SK-N-SH treated with all-trans-retinoic acid at 6 μM for 48 hours (cell line): ENCODE measurements at regions not wholly inside any gene's neighbourhood (a gene's known extent, or its start where the extent isn't known, plus 50 kb on each side); places are given as distances from the start of the nearest gene placed in this dataset.

Experiments
- ATAC-seq: fragments of 200-7000 bp; cut with Tn5 transposase; 3 replicates; pipeline ENCODE4 v1.9.1; 2020; ENCODE audit warnings: mild to moderate bottlenecking, moderate library complexity
- ARNTL ChIP-seq: fragments of 450-650 bp; formaldehyde crosslinking; IDR thresholded peaks from 2 replicates; pipeline ENCODE4 v1.5.0; 2020; ENCODE audit warnings: low read depth, mild to moderate bottlenecking, moderate library complexity, borderline replicate concordance
- CSRNP3 ChIP-seq: fragments of 250-450 bp; sonication (Bioruptor Pico); IDR thresholded peaks from 2 replicates; pipeline ENCODE4 v1.5.1; 2021; ENCODE audit warnings: mild to moderate bottlenecking, moderate library complexity
- ESRRG ChIP-seq: fragments of 250-450 bp; sonication (Bioruptor Pico); IDR thresholded peaks from 2 replicates; pipeline ENCODE4 v1.6.1; 2021; ENCODE audit warnings: mild to moderate bottlenecking
- ISL1 ChIP-seq: fragments of 250-450 bp; sonication (Bioruptor Pico); IDR thresholded peaks from 2 replicates; pipeline ENCODE4 v2.1.2; 2022; ENCODE audit warnings: mild to moderate bottlenecking, moderate library complexity
- OSR1 ChIP-seq: fragments of 250-450 bp; sonication (Bioruptor Pico); IDR thresholded peaks from 2 replicates; pipeline ENCODE4 v1.8.0; 2022; ENCODE audit warnings: moderate library complexity, mild to moderate bottlenecking, inconsistent platforms
- PATZ1 ChIP-seq: fragments of 250-450 bp; sonication (Bioruptor Pico); IDR thresholded peaks from 2 replicates; pipeline ENCODE4 v1.8.0; 2020; ENCODE audit warnings: mild to moderate bottlenecking, moderate library complexity, borderline replicate concordance
- PPARA ChIP-seq: fragments of 250-450 bp; sonication (Bioruptor Pico); IDR thresholded peaks from 2 replicates; pipeline ENCODE4 v1.5.0; 2020; ENCODE audit warnings: mild to moderate bottlenecking, borderline replicate concordance
- SNAI2 ChIP-seq: fragments of 250-450 bp; sonication (Bioruptor Pico); IDR thresholded peaks from 2 replicates; pipeline ENCODE4 v1.5.0; 2020; ENCODE audit warnings: mild to moderate bottlenecking, moderate library complexity
- TCF4 ChIP-seq: fragments of 250-450 bp; sonication (Bioruptor Pico); IDR thresholded peaks from 2 replicates; pipeline ENCODE4 v1.8.0; 2021; ENCODE audit warnings: mild to moderate bottlenecking, moderate library complexity, borderline replicate concordance
- TOX ChIP-seq: fragments of 250-450 bp; sonication (Bioruptor Pico); IDR thresholded peaks from 2 replicates; pipeline ENCODE4 v1.8.0; 2021; ENCODE audit warnings: mild to moderate bottlenecking, moderate library complexity, borderline replicate concordance
- TSHZ2 ChIP-seq: fragments of 250-450 bp; sonication (Bioruptor Pico); IDR thresholded peaks from 2 replicates; pipeline ENCODE4 v1.5.0; 2020; ENCODE audit warnings: mild to moderate bottlenecking, moderate library complexity
- ZC3H10 ChIP-seq: fragments of 250-450 bp; sonication (Bioruptor Pico); IDR thresholded peaks from 2 replicates; pipeline ENCODE4 v1.5.1; 2021; ENCODE audit warnings: mild to moderate bottlenecking, moderate library complexity
- ZFP3 ChIP-seq: fragments of 250-450 bp; sonication (Bioruptor Pico); IDR thresholded peaks from 2 replicates; pipeline ENCODE4 v1.5.0; 2020; ENCODE audit warnings: mild to moderate bottlenecking, moderate library complexity
- ZNF565 ChIP-seq: fragments of 450-650 bp; formaldehyde crosslinking; conservative IDR thresholded peaks from 2 replicates; pipeline ENCODE4 v1.5.0; 2020; ENCODE audit warnings: low read depth, mild to moderate bottlenecking, moderate library complexity
- ZNF70 ChIP-seq: fragments of 450-650 bp; formaldehyde crosslinking; IDR thresholded peaks from 2 replicates; pipeline ENCODE4 v1.5.0; 2020; ENCODE audit warnings: mild to moderate bottlenecking, moderate library complexity
- TF ChIP-seq, protein P1 (sequence below): fragments of 250-450 bp; sonication (Bioruptor Pico); IDR thresholded peaks from 2 replicates; pipeline ENCODE4 v1.8.0; 2021; ENCODE audit warnings: low read depth, mild to moderate bottlenecking, moderate library complexity, borderline replicate concordance
- TF ChIP-seq, protein P2 (sequence below): fragments of 250-450 bp; sonication (Bioruptor Pico); IDR thresholded peaks from 2 replicates; pipeline ENCODE4 v1.5.1; 2020; ENCODE audit warnings: low read depth, mild to moderate bottlenecking, moderate library complexity

- TF ChIP-seq, protein P1, sequence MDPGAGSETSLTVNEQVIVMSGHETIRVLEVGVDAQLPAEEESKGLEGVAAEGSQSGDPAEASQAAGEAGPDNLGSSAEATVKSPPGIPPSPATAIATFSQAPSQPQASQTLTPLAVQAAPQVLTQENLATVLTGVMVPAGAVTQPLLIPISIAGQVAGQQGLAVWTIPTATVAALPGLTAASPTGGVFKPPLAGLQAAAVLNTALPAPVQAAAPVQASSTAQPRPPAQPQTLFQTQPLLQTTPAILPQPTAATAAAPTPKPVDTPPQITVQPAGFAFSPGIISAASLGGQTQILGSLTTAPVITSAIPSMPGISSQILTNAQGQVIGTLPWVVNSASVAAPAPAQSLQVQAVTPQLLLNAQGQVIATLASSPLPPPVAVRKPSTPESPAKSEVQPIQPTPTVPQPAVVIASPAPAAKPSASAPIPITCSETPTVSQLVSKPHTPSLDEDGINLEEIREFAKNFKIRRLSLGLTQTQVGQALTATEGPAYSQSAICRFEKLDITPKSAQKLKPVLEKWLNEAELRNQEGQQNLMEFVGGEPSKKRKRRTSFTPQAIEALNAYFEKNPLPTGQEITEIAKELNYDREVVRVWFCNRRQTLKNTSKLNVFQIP, result no peak
- TF ChIP-seq ARNTL, result no peak
Measured at GRCh38 chr18:66729442-66730239, 125.8 kb upstream of the CDH19 start (continued).

DNA sequence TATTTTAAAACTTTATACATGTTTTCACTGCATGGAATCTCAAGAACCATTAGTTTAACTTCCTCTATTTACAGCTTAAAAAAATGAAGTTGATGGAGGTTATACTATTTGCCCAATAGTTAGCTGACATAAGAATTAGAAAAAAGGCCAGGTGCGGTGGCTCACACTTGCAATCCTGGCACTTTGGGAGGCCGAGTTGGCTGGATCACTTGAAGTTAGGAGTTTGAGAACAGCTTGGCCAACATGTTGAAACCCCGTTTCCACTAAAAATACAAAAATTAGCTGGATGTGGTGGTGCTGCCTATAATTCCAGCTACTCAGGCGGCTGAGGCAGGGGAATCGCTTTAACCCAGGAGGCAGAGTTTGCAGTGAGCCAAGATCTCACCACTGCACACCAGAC lies 125.1 kb upstream of the CDH19 start:
- no peak for ATAC-seq
- no peak for TF ChIP-seq ZC3H10 (CRISPR knock-in tag)
- TF ChIP-seq CSRNP3, result no peak
- TF ChIP-seq ZNF70 (CRISPR knock-in tag), result no peak
- no peak for TF ChIP-seq PATZ1 (CRISPR knock-in tag)
- no peak for TF ChIP-seq ISL1 (CRISPR knock-in tag)

DNA sequence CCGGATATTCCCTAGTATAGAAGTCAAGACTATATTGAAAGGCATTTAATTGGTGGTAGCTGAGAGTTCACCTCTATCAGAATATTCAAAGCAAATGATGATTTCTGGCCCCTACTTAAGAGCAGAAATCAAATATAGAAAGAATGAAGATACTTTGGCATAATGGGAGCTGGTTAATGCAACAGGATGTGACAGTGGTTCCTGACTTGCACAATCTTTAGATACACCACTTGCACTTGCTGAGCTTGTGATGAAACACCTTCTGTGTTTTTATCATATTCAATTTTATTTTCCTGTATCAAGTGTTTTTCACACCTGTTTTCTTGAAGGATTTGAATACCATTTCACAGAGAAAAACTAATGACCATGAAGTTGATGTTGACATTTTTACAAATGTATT lies 124.1 kb upstream of the CDH19 start:
- no peak for ATAC-seq

More for the DNA sequence above, 124.1 kb upstream of the CDH19 start:
- TF ChIP-seq, protein P1, result no peak
- no peak for TF ChIP-seq ZNF565 (CRISPR knock-in tag)
- no peak for TF ChIP-seq ZNF70 (CRISPR knock-in tag)
- no peak for TF ChIP-seq PPARA
- no peak for TF ChIP-seq ISL1 (CRISPR knock-in tag)
- TF ChIP-seq PATZ1 (CRISPR knock-in tag), result no peak
- TF ChIP-seq SNAI2 (CRISPR knock-in tag), result no peak
- no peak for TF ChIP-seq ESRRG
- no peak for TF ChIP-seq OSR1 (CRISPR knock-in tag)
- no peak for TF ChIP-seq ARNTL
- no peak for TF ChIP-seq ZFP3 (CRISPR knock-in tag)
- TF ChIP-seq TCF4, result no peak
- no peak for TF ChIP-seq TSHZ2 (CRISPR knock-in tag)
- TF ChIP-seq TOX (CRISPR knock-in tag), result no peak
- TF ChIP-seq, protein P2, sequence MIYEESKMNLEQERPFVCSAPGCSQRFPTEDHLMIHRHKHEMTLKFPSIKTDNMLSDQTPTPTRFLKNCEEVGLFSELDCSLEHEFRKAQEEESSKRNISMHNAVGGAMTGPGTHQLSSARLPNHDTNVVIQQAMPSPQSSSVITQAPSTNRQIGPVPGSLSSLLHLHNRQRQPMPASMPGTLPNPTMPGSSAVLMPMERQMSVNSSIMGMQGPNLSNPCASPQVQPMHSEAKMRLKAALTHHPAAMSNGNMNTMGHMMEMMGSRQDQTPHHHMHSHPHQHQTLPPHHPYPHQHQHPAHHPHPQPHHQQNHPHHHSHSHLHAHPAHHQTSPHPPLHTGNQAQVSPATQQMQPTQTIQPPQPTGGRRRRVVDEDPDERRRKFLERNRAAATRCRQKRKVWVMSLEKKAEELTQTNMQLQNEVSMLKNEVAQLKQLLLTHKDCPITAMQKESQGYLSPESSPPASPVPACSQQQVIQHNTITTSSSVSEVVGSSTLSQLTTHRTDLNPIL (CRISPR knock-in tag), result no peak
- TF ChIP-seq ZC3H10 (CRISPR knock-in tag), result no peak
